Effector memory CD8-positive, alpha-beta T cell (primary cell): ENCODE measurements at regions not wholly inside any gene's neighbourhood (a gene's known extent, or its start where the extent isn't known, plus 50 kb on each side); places are given as distances from the start of the nearest gene placed in this dataset.
"Not testable (repeated sequence)": the region's sequence is repeated elsewhere in the genome, so short reads cannot be mapped to it uniquely, and the experiment has no call there.

Experiments used
- ATAC-seq: fragments of 150-1000 bp; cut with Tn5 transposase; replicated peaks from 2 replicates; pipeline ENCODE4 v1.10.0; 2021; ENCODE audit warnings: mild to moderate bottlenecking, moderate library complexity
- DNase-seq, 3 experiments: peaks; one replicate each; pipeline ENCODE4 v3.0.0; 2021
- H3K27ac Mint-ChIP-seq, 2 donors: one replicate each; pipeline ENCODE4 v1.8.0; 2022; ENCODE audit warnings: mild to moderate bottlenecking in 2 of 2, mixed read lengths in 2 of 2, moderate library complexity in 2 of 2
- H3K27me3 Mint-ChIP-seq, 2 donors: one replicate each; pipeline ENCODE4 v1.8.0; 2022; ENCODE audit warnings: mixed read lengths in 2 of 2
- H3K36me3 Mint-ChIP-seq: one replicate; pipeline ENCODE4 v1.8.0; 2022; ENCODE audit warnings: mild to moderate bottlenecking, moderate library complexity, mixed read lengths; ENCODE audit not compliant: insufficient read depth
- H3K4me1 Mint-ChIP-seq, 2 donors: one replicate each; pipeline ENCODE4 v1.8.0; 2022; ENCODE audit warnings: low read depth in 2 of 2, mixed read lengths in 2 of 2
- H3K4me3 Mint-ChIP-seq, 2 donors: one replicate each; pipeline ENCODE4 v1.8.0; 2022; ENCODE audit warnings: mild to moderate bottlenecking in 2 of 2, mixed read lengths in 2 of 2, moderate library complexity in 2 of 2
- H3K9me3 Mint-ChIP-seq, 2 donors: one replicate each; pipeline ENCODE4 v1.8.0; 2022; ENCODE audit warnings: mixed read lengths in 2 of 2

DNA sequence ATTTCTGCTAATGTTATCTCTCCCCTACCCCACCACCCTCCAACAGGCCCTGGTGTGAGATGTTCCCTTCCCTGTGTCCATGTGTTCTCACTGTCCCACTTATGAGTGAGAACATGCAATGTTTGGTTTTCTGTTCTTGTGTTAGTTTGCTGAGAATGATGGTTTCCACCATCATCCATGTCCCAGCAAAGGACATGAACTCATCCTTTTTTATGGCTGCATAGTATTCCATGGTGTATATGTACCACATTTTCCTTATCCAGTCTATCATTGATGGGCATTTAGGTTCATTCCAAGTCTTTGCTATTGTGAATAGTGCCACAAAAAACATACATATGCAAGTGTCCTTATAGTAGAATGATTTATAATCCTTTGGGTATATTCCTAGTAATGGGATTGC is 104.5 kb downstream of the ZNF33B start:
- not testable (repeated sequence) for H3K36me3 Mint-ChIP-seq, H3K4me3 Mint-ChIP-seq, DNase-seq, H3K27ac Mint-ChIP-seq, ATAC-seq, H3K27me3 Mint-ChIP-seq, H3K4me1 Mint-ChIP-seq
- peaks cover 13 to 28% of the 10 kb centered on the region in 2 donors for H3K9me3 Mint-ChIP-seq

DNA sequence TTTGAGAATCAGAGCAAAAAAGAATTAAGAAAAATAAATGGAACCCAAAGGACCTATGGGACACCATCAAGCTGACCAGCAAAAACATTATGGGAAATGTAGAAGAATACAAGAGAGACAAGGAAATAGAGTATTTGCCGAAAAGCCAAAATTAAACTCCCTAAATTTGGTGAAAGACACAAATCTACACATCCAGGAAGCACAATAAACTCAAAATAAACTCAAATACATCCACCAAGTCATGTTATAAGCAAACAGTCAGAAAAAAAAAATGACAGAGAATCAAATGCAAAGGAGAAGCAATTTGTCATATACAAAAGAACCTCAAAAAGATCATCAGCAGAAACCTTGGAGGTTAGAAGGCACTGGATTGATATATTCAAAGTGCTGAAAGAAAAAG is 105.4 kb downstream of the ZNF33B start:
- Mint-ChIP-seq H3K27me3 (no peaks in the 10 kb centered on the region), H3K4me1 (no peaks in the 10 kb centered on the region), H3K27ac (no peak overlapping the region), H3K9me3 (peaks cover 13 to 21% of the 10 kb centered on the region in 2 donors), H3K4me3 (no peak overlapping the region), H3K36me3 (no peaks in the 10 kb centered on the region)
- ATAC-seq (no peak), DNase-seq (no peak)

DNA sequence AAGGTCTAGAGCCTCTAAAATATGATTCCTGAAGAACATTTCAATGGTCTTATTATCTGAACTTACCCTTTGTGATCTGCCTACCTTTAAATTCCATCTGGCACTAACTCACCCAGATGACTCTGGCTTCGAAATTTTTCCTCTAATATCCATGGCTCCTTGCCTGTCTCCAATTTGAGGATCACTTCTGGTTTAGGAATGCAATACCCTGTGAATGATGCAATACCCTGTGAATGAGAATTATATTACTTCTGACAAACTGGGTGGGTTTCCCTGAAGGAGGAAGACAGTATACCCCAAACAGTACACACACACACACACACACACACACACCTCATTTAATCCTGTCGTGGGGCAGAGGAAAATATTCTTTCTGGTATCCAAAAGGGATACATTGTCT is 115.3 kb downstream of the ZNF33B start:
- peaks cover 10 to 26% of the 10 kb centered on the region in 2 donors for H3K9me3 Mint-ChIP-seq
- no peaks in the 10 kb centered on the region for H3K4me1 Mint-ChIP-seq
- no peak overlapping the region for H3K4me3 Mint-ChIP-seq
- no peak overlapping the region for H3K27ac Mint-ChIP-seq
- peaks cover 14% of the 10 kb centered on the region for H3K36me3 Mint-ChIP-seq
- ATAC-seq (no peak), DNase-seq (no peak)
- H3K27me3 Mint-ChIP-seq: no peaks in the 10 kb centered on the region

DNA sequence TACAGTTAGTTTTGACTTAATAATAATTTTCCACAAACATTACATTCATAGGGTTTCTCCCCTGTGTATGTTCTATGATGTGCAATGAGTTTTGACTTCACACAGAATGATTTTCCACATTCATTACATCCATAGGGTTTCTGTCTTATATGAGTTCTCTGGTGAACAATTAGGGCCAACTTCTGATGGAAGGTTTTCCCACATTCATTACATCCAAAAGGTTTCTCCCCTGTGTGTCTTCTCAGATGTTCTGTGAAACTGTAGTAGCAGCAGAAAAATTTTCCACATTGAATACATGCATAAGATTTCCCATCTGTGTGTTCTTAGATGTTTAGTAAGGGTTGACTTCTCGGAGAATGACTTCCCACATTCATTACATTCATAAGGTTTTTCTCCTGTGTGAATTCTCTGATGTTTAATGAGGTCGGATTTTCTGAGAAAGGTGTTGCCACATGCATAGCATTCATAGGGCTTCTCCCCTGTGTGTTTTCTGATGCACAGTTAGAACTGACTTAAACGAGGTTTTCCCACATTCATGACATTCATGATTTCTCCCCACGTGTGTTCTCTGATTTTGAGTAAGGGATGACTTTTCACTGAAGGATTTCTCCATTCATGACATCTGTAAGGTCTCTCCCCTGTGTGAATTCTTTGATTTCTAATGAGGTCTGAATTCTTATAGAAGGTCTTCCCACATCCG is 118.5 kb downstream of the ZNF33B start:
- no peak for DNase-seq
- Mint-ChIP-seq H3K4me1 (no peaks in the 10 kb centered on the region), H3K4me3 (no peak overlapping the region), H3K27ac (no peak overlapping the region), H3K9me3 (peaks cover 12 to 32% of the 10 kb centered on the region in 2 donors), H3K27me3 (no peaks in the 10 kb centered on the region), H3K36me3 (peaks cover 12% of the 10 kb centered on the region)
- ATAC-seq: no peak

DNA sequence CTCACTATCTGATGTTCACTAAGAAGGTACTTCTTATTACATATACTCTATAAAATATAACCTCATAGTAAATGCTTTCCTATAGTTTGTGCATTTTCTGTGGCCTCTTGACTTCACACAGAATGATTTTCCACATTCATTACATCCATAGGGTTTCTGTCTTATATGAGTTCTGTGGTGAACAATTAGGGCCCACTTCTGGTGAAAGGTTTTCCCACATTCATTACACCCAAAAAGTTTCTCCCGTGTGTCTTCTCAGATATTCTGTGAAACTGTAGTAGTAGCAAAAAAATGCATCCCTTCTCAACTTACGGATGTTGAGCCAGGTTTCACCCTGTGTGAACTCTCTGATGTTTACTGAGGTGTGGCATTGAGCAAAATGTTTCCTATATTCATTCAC is 119.3 kb downstream of the ZNF33B start:
- DNase-seq: no peak
- no peak for ATAC-seq
- peaks cover 11% of the 10 kb centered on the region for H3K36me3 Mint-ChIP-seq
- H3K9me3 Mint-ChIP-seq: peaks cover 10 to 26% of the 10 kb centered on the region in 2 donors
- H3K4me3 Mint-ChIP-seq: no peak overlapping the region
- H3K27ac Mint-ChIP-seq: no peak overlapping the region
- H3K27me3 Mint-ChIP-seq: no peaks in the 10 kb centered on the region
- H3K4me1 Mint-ChIP-seq: no peaks in the 10 kb centered on the region

DNA sequence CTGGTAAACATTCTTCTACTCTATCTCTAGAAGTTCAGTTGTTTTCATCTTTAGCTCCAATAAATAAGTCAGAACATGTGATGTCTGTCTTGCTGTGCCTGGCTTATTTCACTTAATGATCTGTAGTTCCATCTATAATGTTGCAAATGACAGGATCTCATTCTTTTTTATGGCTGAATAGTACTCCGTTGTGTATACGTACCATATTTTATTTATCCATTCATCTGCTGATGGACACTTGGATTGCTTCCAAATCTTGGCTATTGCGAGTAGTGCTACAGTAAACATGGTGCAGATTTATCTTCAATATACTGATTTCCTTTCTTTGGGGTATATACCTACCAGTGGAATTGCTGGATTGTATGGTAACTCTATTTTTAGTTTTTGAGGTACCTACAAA is 124.4 kb downstream of the ZNF33B start:
- no peaks in the 10 kb centered on the region for H3K36me3 Mint-ChIP-seq
- peaks cover 23 to 36% of the 10 kb centered on the region in 2 donors for H3K9me3 Mint-ChIP-seq
- H3K4me3 Mint-ChIP-seq: no peak overlapping the region
- ATAC-seq (no peak), DNase-seq (no peak)
- H3K27ac Mint-ChIP-seq: no peak overlapping the region
- no peaks in the 10 kb centered on the region for H3K4me1 Mint-ChIP-seq
- no peaks in the 10 kb centered on the region for H3K27me3 Mint-ChIP-seq

DNA sequence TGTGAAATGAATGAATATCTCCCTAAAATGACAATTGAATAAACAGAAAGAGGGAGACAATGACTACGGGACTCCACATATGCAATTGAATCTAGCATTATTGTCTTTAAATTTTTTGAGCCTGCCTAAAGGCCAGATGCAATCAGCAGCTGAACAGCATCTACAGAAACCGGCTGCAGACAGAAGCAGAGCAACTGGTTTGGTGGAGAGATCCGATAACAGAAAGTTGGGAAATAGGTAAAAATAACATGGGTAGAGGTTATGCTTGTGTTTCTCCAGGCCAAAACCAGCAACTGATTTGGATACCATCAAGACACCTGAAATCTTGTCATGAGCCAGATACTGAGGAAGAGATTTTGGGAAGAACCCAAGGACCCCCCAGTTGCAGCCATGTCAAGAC is 146.6 kb downstream of the ZNF33B start:
- H3K4me3 Mint-ChIP-seq: no peak overlapping the region
- H3K4me1 Mint-ChIP-seq: peaks cover 0 to 1% of the 10 kb centered on the region in 2 donors
- ATAC-seq (no peak), DNase-seq (no peak)
- H3K9me3 Mint-ChIP-seq: peaks cover 5 to 7% of the 10 kb centered on the region in 2 donors
- H3K36me3 Mint-ChIP-seq: peaks cover 3% of the 10 kb centered on the region
- H3K27ac Mint-ChIP-seq: no peak overlapping the region
- peaks cover 0 to 12% of the 10 kb centered on the region in 2 donors for H3K27me3 Mint-ChIP-seq

DNA sequence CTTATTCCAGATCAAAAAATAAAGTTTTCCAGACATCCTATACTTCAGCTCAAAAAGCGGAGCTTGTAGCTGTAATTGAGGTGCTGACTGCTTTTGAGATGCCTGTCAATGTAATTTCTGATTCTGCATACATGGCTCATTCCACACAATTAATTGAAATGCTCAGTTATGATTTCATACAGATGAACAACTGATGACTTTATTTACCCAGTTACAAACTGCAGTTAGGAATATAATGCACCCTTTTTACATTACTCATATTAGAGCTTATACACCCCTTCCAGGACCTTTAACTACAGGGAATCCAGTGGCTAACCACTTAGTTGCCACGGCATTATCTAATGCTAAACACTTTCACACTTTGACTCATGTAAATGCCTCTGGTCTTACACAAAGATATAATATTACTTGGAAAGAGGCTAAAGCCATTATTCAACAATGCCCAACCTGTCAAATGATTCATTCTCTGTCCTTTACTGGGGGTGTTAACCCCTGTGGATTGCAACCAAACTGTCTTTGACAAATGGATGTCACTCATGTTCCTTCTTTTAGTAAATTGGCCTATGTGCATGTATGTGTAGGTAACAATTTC is 147.3 kb downstream of the ZNF33B start:
- Mint-ChIP-seq H3K27ac (no peak overlapping the region), H3K4me1 (peaks cover 0 to 1% of the 10 kb centered on the region in 2 donors), H3K36me3 (peaks cover 3% of the 10 kb centered on the region), H3K9me3 (peaks cover 5 to 7% of the 10 kb centered on the region in 2 donors), H3K4me3 (no peak overlapping the region), H3K27me3 (peaks cover 0 to 12% of the 10 kb centered on the region in 2 donors)
- ATAC-seq (no peak), DNase-seq (no peak)

DNA sequence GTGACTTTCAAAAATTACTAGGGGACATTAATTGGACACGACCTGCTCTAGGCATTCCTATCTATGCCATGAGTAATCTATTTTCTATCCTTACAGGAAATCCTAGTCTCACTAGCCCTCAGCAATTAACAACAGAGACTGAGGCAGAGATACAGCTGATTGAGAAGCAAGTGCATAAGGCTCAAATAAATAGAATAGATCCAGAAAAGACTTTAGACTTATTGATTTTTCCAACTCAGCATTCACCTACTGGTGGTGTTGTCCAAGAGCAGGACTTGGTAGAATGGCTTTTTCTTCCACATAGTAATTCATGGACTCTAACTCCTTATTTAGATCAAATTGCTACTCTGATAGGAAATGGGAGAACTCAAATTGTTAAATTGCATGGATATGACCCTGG is 148.0 kb downstream of the ZNF33B start:
- Mint-ChIP-seq H3K27ac (no peak overlapping the region), H3K9me3 (peaks cover 5 to 7% of the 10 kb centered on the region in 2 donors), H3K36me3 (peaks cover 3% of the 10 kb centered on the region), H3K27me3 (peaks cover 0 to 12% of the 10 kb centered on the region in 2 donors), H3K4me3 (no peak overlapping the region), H3K4me1 (peaks cover 0 to 1% of the 10 kb centered on the region in 2 donors)
- ATAC-seq (no peak), DNase-seq (no peak)

DNA sequence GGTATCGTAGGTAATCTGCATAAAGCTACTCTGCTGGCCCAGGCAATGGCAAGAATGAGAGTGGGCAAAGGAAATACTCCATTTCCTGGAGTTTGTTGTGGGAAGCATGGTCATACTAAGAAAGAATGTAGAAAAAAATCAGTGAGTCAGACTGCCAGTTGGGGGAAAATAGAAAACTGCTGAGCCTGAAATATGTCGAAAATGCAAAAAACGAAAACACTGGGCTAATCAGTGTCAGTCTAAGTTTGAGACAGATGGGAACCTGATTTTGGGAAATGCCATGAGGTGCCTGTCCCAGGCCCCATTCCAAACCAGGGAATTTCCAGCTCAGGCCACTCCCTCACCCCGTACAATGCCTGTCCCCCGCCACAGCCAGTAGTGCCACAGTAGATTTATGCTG is 150.0 kb downstream of the ZNF33B start:
- H3K27ac Mint-ChIP-seq: no peak overlapping the region
- H3K36me3 Mint-ChIP-seq: no peaks in the 10 kb centered on the region
- H3K4me1 Mint-ChIP-seq: peaks cover 0 to 1% of the 10 kb centered on the region in 2 donors
- DNase-seq (no peak), ATAC-seq (no peak)
- H3K27me3 Mint-ChIP-seq: peaks cover 0 to 4% of the 10 kb centered on the region in 2 donors
- no peak overlapping the region for H3K4me3 Mint-ChIP-seq
- peaks cover 0 to 7% of the 10 kb centered on the region in 2 donors for H3K9me3 Mint-ChIP-seq

DNA sequence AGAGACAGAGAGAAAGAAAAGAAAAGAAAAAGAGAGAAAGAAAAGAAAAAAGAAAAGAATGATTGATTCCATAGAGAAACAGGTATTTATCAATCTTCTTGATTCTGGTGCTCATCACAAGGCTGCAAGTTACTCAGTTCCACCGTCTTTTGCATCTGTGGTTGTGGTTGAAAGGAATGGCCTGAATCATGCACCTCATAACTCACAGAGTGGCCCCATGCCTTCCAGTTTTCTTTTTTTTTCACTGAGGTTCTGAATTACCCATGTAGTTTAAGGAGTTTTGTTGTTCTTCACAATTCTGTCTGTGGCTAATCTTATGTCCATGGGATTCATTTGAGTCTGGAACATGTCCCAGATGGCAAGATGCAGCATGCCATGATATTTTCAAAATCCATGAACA is 156.0 kb downstream of the ZNF33B start:
- Mint-ChIP-seq H3K27ac (no peak overlapping the region), H3K27me3 (peaks cover 16 to 27% of the 10 kb centered on the region in 2 donors), H3K4me1 (no peaks in the 10 kb centered on the region), H3K9me3 (peaks cover 0 to 3% of the 10 kb centered on the region in 2 donors), H3K36me3 (no peaks in the 10 kb centered on the region), H3K4me3 (no peak overlapping the region)
- no peak for ATAC-seq
- DNase-seq: no peak

DNA sequence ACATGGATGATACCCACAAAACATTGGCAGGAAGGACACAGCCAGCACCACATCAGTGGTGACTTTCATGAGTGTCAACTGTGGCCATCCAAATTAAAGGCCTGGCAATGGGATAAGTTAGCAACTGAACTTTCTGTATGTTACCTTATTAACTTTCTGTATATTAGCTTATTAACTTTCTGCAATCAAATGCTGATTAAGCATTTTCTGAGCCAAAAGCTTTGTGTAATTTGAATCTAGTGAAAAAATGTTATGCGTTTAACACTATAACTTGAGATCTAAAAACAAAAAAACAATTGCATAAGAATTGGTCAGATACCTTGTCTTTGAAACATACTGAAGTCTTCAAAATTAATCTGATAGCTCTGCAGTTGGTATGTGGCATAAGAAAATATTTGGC is 159.3 kb downstream of the ZNF33B start:
- Mint-ChIP-seq H3K4me1 (peaks cover 0 to 2% of the 10 kb centered on the region in 2 donors), H3K27ac (no peak overlapping the region), H3K36me3 (no peaks in the 10 kb centered on the region), H3K4me3 (no peak overlapping the region), H3K27me3 (peaks cover 45 to 60% of the 10 kb centered on the region in 2 donors), H3K9me3 (no peaks in the 10 kb centered on the region)
- DNase-seq: no peak
- no peak for ATAC-seq

DNA sequence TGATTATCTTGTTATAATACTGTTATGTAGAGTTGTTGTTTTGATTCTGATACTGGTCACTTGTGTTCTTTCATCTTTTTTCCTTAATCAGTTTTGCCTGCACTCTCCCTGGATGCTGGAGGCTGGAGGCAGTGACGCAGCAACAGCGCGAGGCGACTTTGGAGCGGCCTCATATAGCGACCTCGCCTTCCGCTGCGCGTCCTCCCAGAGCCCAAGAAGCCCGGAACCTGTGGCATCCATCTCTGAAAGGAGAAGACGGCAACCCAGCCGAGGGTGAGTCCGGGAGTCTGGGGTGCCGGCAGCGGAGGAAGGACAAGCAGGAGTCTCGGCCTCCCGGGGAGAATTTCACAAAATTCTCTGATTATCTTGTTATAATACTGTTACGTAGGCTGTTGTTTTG is 161.2 kb downstream of the ZNF33B start:
- Mint-ChIP-seq H3K27me3 (peaks cover 43 to 56% of the 10 kb centered on the region in 2 donors), H3K9me3 (no peaks in the 10 kb centered on the region), H3K4me1 (peaks cover 0 to 2% of the 10 kb centered on the region in 2 donors), H3K27ac (no peak overlapping the region), H3K4me3 (no peak overlapping the region), H3K36me3 (no peaks in the 10 kb centered on the region)
- DNase-seq: no peak
- ATAC-seq: no peak

DNA sequence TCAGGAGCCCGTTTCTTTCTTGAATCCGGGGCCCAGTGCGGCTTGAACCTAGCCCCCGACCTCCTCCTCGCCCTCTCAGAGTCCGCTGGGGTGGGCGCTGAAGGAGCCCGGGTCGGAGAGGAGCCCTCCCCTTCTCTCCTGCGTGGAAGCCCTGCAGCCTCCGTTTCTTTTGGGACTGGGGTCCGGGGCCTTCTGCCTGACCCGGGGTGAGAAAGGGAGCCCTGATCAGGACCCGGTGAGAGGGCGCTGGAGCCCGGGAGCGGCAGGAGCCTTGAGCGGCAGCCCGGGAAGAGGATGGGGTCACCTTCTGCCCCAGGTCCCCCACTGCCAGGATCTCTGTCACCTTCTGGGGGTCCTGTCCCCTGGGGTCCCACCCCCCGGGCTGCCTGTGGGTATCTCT is 162.3 kb downstream of the ZNF33B start:
- DNase-seq (no peak), ATAC-seq (no peak)
- Mint-ChIP-seq H3K27ac (no peak overlapping the region), H3K4me1 (peaks cover 0 to 2% of the 10 kb centered on the region in 2 donors), H3K36me3 (no peaks in the 10 kb centered on the region), H3K27me3 (peaks cover 40 to 64% of the 10 kb centered on the region in 2 donors), H3K4me3 (no peak overlapping the region), H3K9me3 (peaks cover 0 to 2% of the 10 kb centered on the region in 2 donors)
